H1 (cell line): ENCODE measurements at regions not wholly inside any gene's neighbourhood (a gene's known extent, or its start where the extent isn't known, plus 50 kb on each side); places are given as distances from the start of the nearest gene placed in this dataset.

Experiments
- CTCF ChIA-PET: fragments of 300-600 bp; sonication (Branson Sonifier 250); formaldehyde crosslinking; loops from one replicate; lab custom pipeline; 2021; ENCODE audit not compliant: partially characterized antibody; lab: Charles Lee
- POLR2A ChIA-PET: fragments of 300-600 bp; sonication (Branson Sonifier 250); formaldehyde crosslinking; loops from one replicate; lab custom pipeline; 2021; ENCODE audit warnings: inconsistent platforms; ENCODE audit not compliant: partially characterized antibody; lab: Charles Lee
- DNase-seq, 2 experiments: peaks; one replicate each; pipeline versions ENCODE4 v3.0.0 to v3.0.0-alpha.2; 2010 to 2022; ENCODE audit warnings: low spot score in 2 of 2, low read depth in 1 of 2, mixed read lengths in 1 of 2
- FAIRE-seq: peaks from 2 replicates; lab custom pipeline; 2011; peaks lifted over from hg19 to GRCh38; lab: Jason Lieb, UNC
- H2AFZ ChIP-seq: 2 replicates; pipeline ENCODE4 v1.8.1; 2012; ENCODE audit warnings: low read length, inconsistent platforms
- H2AK5ac ChIP-seq: 2 replicates; pipeline ENCODE4 v1.6.1; 2013; ENCODE audit warnings: low read depth, low read length
- H2BK120ac ChIP-seq: replicated peaks from 2 replicates; pipeline ENCODE3; 2013; ENCODE audit warnings: low read depth, low read length, inconsistent platforms
- H2BK12ac ChIP-seq: 2 replicates; pipeline ENCODE4 v1.6.1; 2013; ENCODE audit warnings: low read depth, low read length
- H2BK15ac ChIP-seq: 2 replicates; pipeline ENCODE4 v1.6.1; 2013; ENCODE audit warnings: low read length
- H2BK20ac ChIP-seq: 2 replicates; pipeline ENCODE4 v1.6.1; 2013; ENCODE audit warnings: low read length
- H2BK5ac ChIP-seq: 2 replicates; pipeline ENCODE4 v1.6.1; 2013; ENCODE audit warnings: low read depth, low read length
- H3K14ac ChIP-seq: 2 replicates; pipeline ENCODE4 v1.6.1; 2013; ENCODE audit warnings: inconsistent platforms; ENCODE audit not compliant: insufficient read length
- H3K18ac ChIP-seq: 2 replicates; pipeline ENCODE4 v1.6.1; 2013; ENCODE audit warnings: low read length; ENCODE audit errors: extremely low read depth
- H3K23ac ChIP-seq: 2 replicates; pipeline ENCODE4 v1.6.1; 2013; ENCODE audit warnings: inconsistent platforms; ENCODE audit not compliant: insufficient read length
- H3K23me2 ChIP-seq: 2 replicates; pipeline ENCODE4 v1.6.1; 2013; ENCODE audit warnings: low read depth, low read length
- H3K27ac ChIP-seq: 2 replicates; pipeline ENCODE4 v1.6.1; 2011; ENCODE audit warnings: low read depth, low read length, inconsistent platforms
- H3K27me3 ChIP-seq, 4 experiments: replicated peaks in 1 of 4; 1 replicate in 1 of 4; 2 replicates in 3 of 4; pipeline versions ENCODE4 v1.6.1 to v1.8.1; 2011 to 2013; ENCODE audit warnings: low read length in 3 of 4, mild to moderate bottlenecking in 3 of 4, inconsistent platforms in 2 of 4, mixed read lengths in 2 of 4, moderate library complexity in 1 of 4; ENCODE audit not compliant: control insufficient read depth in 3 of 4, insufficient read depth in 3 of 4; ENCODE audit errors: extremely low read depth in 1 of 4
- H3K36me3 ChIP-seq, 4 experiments: 2 replicates each; pipeline versions ENCODE4 v1.6.1 to v1.8.1; 2011 to 2013; ENCODE audit warnings: mild to moderate bottlenecking in 4 of 4, low read length in 3 of 4, moderate library complexity in 2 of 4, control low read depth in 1 of 4, inconsistent platforms in 1 of 4; ENCODE audit not compliant: insufficient read depth in 4 of 4, control insufficient read depth in 2 of 4
- H3K4ac ChIP-seq: replicated peaks from 2 replicates; pipeline ENCODE3; 2013; ENCODE audit warnings: low read length, low read depth, mixed read lengths, inconsistent platforms; ENCODE audit not compliant: insufficient read length
- H3K4me1 ChIP-seq, 4 experiments: replicated peaks in 1 of 4; 1 replicate in 1 of 4; 2 replicates in 3 of 4; pipeline versions ENCODE4 v1.6.1 to v1.8.1; 2011 to 2013; ENCODE audit warnings: low read length in 3 of 4, inconsistent platforms in 2 of 4, mixed read lengths in 1 of 4; ENCODE audit not compliant: insufficient read depth in 4 of 4, control insufficient read depth in 3 of 4
- H3K4me2 ChIP-seq, 2 experiments: 2 replicates each; pipeline versions ENCODE4 v1.6.1 to v1.8.1; 2011 to 2013; ENCODE audit warnings: low read depth in 2 of 2, low read length in 2 of 2, control low read depth in 1 of 2, inconsistent platforms in 1 of 2, mild to moderate bottlenecking in 1 of 2; ENCODE audit not compliant: insufficient read depth in 1 of 2
- H3K4me3 ChIP-seq, 4 experiments: fragments of 200-600, 300-600 bp in 1 of 4; sonication (generic), shearing (Covaris generic), sonication (Bioruptor Twin) in 1 of 4; 2 replicates each; pipeline versions ENCODE4 v1.5.1 to v1.8.1; 2011 to 2016; ENCODE audit warnings: low read length in 4 of 4, low read depth in 3 of 4, control low read depth in 2 of 4, inconsistent platforms in 2 of 4, mild to moderate bottlenecking in 2 of 4, mixed read lengths in 1 of 4, moderate library complexity in 1 of 4; ENCODE audit not compliant: insufficient read depth in 2 of 4; ENCODE audit errors: extremely low read depth in 1 of 4
- H3K56ac ChIP-seq: replicated peaks from 2 replicates; pipeline ENCODE3; 2013; ENCODE audit warnings: low read depth, mild to moderate bottlenecking, mixed read lengths, low read length, inconsistent platforms; ENCODE audit not compliant: insufficient read length
- H3K79me1 ChIP-seq: 2 replicates; pipeline ENCODE4 v1.6.1; 2013; ENCODE audit warnings: low read depth, low read length, control low read depth
- H3K79me2 ChIP-seq, 2 experiments: 2 replicates each; pipeline versions ENCODE4 v1.6.1 to v1.8.1; 2012 to 2013; ENCODE audit warnings: low read length in 2 of 2, mild to moderate bottlenecking in 2 of 2, inconsistent platforms in 1 of 2; ENCODE audit not compliant: insufficient read depth in 2 of 2, control insufficient read depth in 1 of 2
- H3K9ac ChIP-seq, 4 experiments: replicated peaks in 1 of 4; 1 replicate in 1 of 4; 2 replicates in 3 of 4; pipeline versions ENCODE4 v1.6.1 to v1.8.1; 2011 to 2013; ENCODE audit warnings: low read depth in 3 of 4, low read length in 3 of 4, control low read depth in 2 of 4, mild to moderate bottlenecking in 2 of 4, moderate library complexity in 2 of 4, inconsistent platforms in 1 of 4; ENCODE audit errors: extremely low read depth in 1 of 4
- H3K9me3 ChIP-seq, 2 experiments: 2 replicates each; pipeline versions ENCODE4 v1.6.1 to v1.8.1; 2012 to 2013; ENCODE audit warnings: mild to moderate bottlenecking in 2 of 2, moderate library complexity in 2 of 2, control low read depth in 1 of 2, inconsistent platforms in 1 of 2, low read depth in 1 of 2, low read length in 1 of 2, mixed read lengths in 1 of 2; ENCODE audit not compliant: insufficient read depth in 2 of 2
- H4K20me1 ChIP-seq, 2 experiments: replicated peaks in 1 of 2; 2 replicates each; pipeline versions ENCODE3 to v1.8.1; 2011 to 2013; ENCODE audit warnings: inconsistent platforms in 2 of 2, low read length in 2 of 2, mild to moderate bottlenecking in 1 of 2; ENCODE audit not compliant: insufficient read depth in 2 of 2, control insufficient read depth in 1 of 2
- H4K5ac ChIP-seq: 2 replicates; pipeline ENCODE4 v1.6.1; 2013; ENCODE audit warnings: low read length, low read depth, mixed read lengths, inconsistent platforms; ENCODE audit not compliant: insufficient read length
- H4K8ac ChIP-seq: 2 replicates; pipeline ENCODE4 v1.8.0; 2013; ENCODE audit warnings: mild to moderate bottlenecking, moderate library complexity, low read length, inconsistent platforms; ENCODE audit not compliant: insufficient read depth; ENCODE audit errors: extremely low read depth
- H4K91ac ChIP-seq: replicated peaks from 2 replicates; pipeline ENCODE3; 2013; ENCODE audit warnings: low read length, mixed read lengths, inconsistent platforms; ENCODE audit not compliant: insufficient read length
- EP300 ChIP-seq, 2 experiments: IDR thresholded peaks; 1 replicate in 1 of 2; 2 replicates in 1 of 2; pipeline ENCODE4 v1.6.1; 2011 to 2012; ENCODE audit warnings: low read depth in 2 of 2, low read length in 2 of 2, mild to moderate bottlenecking in 2 of 2, borderline replicate concordance in 1 of 2, inconsistent platforms in 1 of 2, moderate library complexity in 1 of 2
- FOSL1 ChIP-seq: IDR thresholded peaks from 2 replicates; pipeline ENCODE4 v1.6.1; 2011; ENCODE audit warnings: mild to moderate bottlenecking, low read depth, low read length, moderate library complexity; ENCODE audit not compliant: insufficient read depth
- GTF2F1 ChIP-seq: IDR thresholded peaks from 2 replicates; pipeline ENCODE4 v1.6.1; 2012; ENCODE audit warnings: low read depth, low read length, improper control_type of control experiment, borderline replicate concordance
- KDM4A ChIP-seq: IDR thresholded peaks from one replicate; pipeline ENCODE4 v1.7.1; 2012; ENCODE audit warnings: low read depth, mild to moderate bottlenecking, moderate library complexity, low read length, inconsistent platforms; ENCODE audit not compliant: severe bottlenecking
- KDM5A ChIP-seq: fragments of 200-600 bp; IDR thresholded peaks from 2 replicates; pipeline ENCODE4 v1.7.1; 2012; ENCODE audit warnings: mild to moderate bottlenecking, low read length, inconsistent platforms, mixed read lengths
- RNF2 ChIP-seq: fragments of 200-900, 300-1000 bp; sonication (generic); IDR thresholded peaks from 2 replicates; pipeline ENCODE4 v1.7.1; 2016; ENCODE audit warnings: borderline replicate concordance, low read depth, mild to moderate bottlenecking, antibody characterized with exemption, low read length; ENCODE audit not compliant: poor library complexity, severe bottlenecking; ENCODE audit errors: missing control alignments
- RXRA ChIP-seq: IDR thresholded peaks from 2 replicates; pipeline ENCODE4 v1.6.1; 2011; ENCODE audit warnings: low read depth, mild to moderate bottlenecking, low read length, moderate library complexity; ENCODE audit not compliant: insufficient read depth
- TBP ChIP-seq: IDR thresholded peaks from 2 replicates; pipeline ENCODE4 v1.6.1; 2011; ENCODE audit warnings: low read depth, low read length, improper control_type of control experiment
- WGBS, 2 experiments: shearing (Covaris generic) in 1 of 2; methylation state at CpG; one replicate each; pipeline versions ENCODE4 v1.1.6 to v1.1.7; 2013 to 2015; ENCODE audit warnings: low lambda C conversion rate in 2 of 2, mixed read lengths in 2 of 2, inconsistent platforms in 1 of 2, low coverage in 1 of 2, missing lambda C conversion rate in 1 of 2; ENCODE audit not compliant: insufficient replicate concordance in 2 of 2, insufficient coverage in 1 of 2, insufficient read length in 1 of 2; ENCODE audit errors: extremely low coverage in 1 of 2, missing lambda C conversion rate in 1 of 2; 5-methylcytosine and 5-hydroxymethylcytosine counted together
- TF ChIP-seq, protein P1 (sequence below), 3 experiments: IDR thresholded peaks; 1 replicate in 2 of 3; 2 replicates in 1 of 3; pipeline versions ENCODE4 v1.5.1 to v1.6.1; 2011; ENCODE audit warnings: low read length in 3 of 3, mild to moderate bottlenecking in 3 of 3, inconsistent platforms in 2 of 3, low read depth in 1 of 3, moderate library complexity in 1 of 3; ENCODE audit not compliant: insufficient read depth in 1 of 3; ENCODE audit errors: control extremely low read depth in 1 of 3
- TF ChIP-seq, protein P2 (sequence below): IDR thresholded peaks from 2 replicates; pipeline ENCODE4 v1.6.1; 2012; ENCODE audit warnings: inconsistent platforms

DNA sequence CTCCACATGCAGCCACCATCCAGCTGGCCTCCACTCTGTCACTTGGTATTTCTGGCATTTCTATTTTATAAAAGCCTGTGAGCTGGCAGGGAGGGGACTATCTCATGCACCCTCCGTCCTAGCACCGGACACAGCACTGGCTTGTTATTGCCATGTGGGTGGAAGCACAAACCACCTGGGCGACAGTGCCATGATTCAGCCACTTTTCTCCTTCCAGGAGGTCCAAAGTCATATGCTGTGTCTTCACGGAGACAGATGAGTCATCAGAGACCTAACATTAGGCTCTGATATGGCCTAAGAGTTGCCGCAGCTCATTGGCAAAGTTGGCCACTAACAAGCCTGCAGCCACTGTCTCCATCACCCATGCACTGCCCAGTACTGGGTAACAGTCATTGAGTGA, 1123.0 kb downstream of the VRK1 start:
- Histone ChIP-seq H3K4me1 (no peaks in the 10 kb centered on the region), H2BK12ac (no peak overlapping the region), H4K8ac (no peak overlapping the region), H2BK120ac (no peak overlapping the region), H3K79me2 (no peaks in the 10 kb centered on the region), H2AFZ (no peak overlapping the region), H3K23ac (no peak overlapping the region), H3K27ac (no peak overlapping the region), H2BK20ac (no peak overlapping the region), H3K9ac (no peak overlapping the region), H3K56ac (no peak overlapping the region), H3K27me3 (no peaks in the 10 kb centered on the region), H3K36me3 (no peaks in the 10 kb centered on the region), H3K23me2 (no peaks in the 10 kb centered on the region), H2BK5ac (no peak overlapping the region), H2BK15ac (no peak overlapping the region), H4K20me1 (no peaks in the 10 kb centered on the region), H4K91ac (no peak overlapping the region), H3K79me1 (no peaks in the 10 kb centered on the region), H3K4me3 (no peak overlapping the region), H3K14ac (no peak overlapping the region), H3K4ac (no peak overlapping the region), H3K9me3 (no peaks in the 10 kb centered on the region), H2AK5ac (no peak overlapping the region), H3K18ac (no peak overlapping the region), H4K5ac (no peak overlapping the region), H3K4me2 (no peak overlapping the region)
- CTCF ChIA-PET: interaction anchor here (0.6 to 1.0 kb wide), 3 partner anchors 11 to 1486 kb away, joined by 3 read pairs; no protein-coding TSS in a partner anchor
- POLR2A ChIA-PET: no interaction called here
- DNase-seq (no peak), FAIRE-seq (no peak)
- WGBS, 2 experiments: 94% methylated on average over 5 of the region's 5 CpGs; no CpG with 5 or more reads in 1 of the 2 experiments
- TF ChIP-seq EP300 (IDR thresholded peaks at IDR 0.05; ENCODE audit: borderline replicate concordance in 1 of 2, low read depth in 2 of 2, low read length in 2 of 2) (no peak), KDM5A (no peak), FOSL1 (no peak), KDM4A (no peak), RNF2 (no peak), GTF2F1 (no peak), TBP (no peak), RXRA (no peak)
- TF ChIP-seq, protein P1, sequence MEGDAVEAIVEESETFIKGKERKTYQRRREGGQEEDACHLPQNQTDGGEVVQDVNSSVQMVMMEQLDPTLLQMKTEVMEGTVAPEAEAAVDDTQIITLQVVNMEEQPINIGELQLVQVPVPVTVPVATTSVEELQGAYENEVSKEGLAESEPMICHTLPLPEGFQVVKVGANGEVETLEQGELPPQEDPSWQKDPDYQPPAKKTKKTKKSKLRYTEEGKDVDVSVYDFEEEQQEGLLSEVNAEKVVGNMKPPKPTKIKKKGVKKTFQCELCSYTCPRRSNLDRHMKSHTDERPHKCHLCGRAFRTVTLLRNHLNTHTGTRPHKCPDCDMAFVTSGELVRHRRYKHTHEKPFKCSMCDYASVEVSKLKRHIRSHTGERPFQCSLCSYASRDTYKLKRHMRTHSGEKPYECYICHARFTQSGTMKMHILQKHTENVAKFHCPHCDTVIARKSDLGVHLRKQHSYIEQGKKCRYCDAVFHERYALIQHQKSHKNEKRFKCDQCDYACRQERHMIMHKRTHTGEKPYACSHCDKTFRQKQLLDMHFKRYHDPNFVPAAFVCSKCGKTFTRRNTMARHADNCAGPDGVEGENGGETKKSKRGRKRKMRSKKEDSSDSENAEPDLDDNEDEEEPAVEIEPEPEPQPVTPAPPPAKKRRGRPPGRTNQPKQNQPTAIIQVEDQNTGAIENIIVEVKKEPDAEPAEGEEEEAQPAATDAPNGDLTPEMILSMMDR (IDR thresholded peaks at IDR 0.05; ENCODE audit: control extremely low read depth in 1 of 3, insufficient read depth in 1 of 3, low read depth in 1 of 3, low read length in 3 of 3): no peak
- TF ChIP-seq, protein P2, sequence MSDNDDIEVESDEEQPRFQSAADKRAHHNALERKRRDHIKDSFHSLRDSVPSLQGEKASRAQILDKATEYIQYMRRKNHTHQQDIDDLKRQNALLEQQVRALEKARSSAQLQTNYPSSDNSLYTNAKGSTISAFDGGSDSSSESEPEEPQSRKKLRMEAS: no peak
